HFF-Myc (cell line): ENCODE measurements at regions not wholly inside any gene's neighbourhood (a gene's known extent, or its start where the extent isn't known, plus 50 kb on each side); places are given as distances from the start of the nearest gene placed in this dataset.

Experiments used
- DNase-seq: peaks from one replicate; pipeline ENCODE4 v3.0.0-alpha.2; 2011; ENCODE audit warnings: low read depth; ENCODE audit errors: extremely low read depth
- H3K4me3 ChIP-seq: replicated peaks from 2 replicates; pipeline ENCODE4 v1.5.1; 2011; ENCODE audit warnings: low read depth, mild to moderate bottlenecking, control low read depth, low read length
- CTCF ChIP-seq: IDR thresholded peaks from 2 replicates; pipeline ENCODE4 v1.5.1; 2012; ENCODE audit warnings: mild to moderate bottlenecking, low read depth, low read length, control low read depth; ENCODE audit errors: missing control alignments

DNA sequence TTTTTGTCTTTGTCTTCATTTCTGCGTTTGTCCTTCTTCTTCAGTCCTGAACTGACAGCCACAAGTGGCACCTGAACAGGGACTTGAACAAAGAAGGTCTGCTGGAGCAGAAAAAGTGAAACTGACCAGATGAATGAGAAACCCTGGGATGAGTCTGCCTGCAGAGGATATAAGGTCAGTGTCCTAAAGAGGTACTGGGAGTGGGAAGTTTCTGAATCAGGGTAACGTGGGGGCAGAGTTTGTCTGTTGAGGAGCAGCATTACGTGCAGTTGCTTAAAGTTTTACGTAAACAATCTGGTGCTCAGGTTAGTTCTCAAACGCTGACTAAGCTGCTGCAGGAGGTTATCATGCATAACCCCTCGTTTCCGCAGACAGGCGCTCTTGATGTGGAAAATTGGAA, 2057.6 kb downstream of the TP53TG3F start:
- DNase-seq = no peak
- no peak for TF ChIP-seq CTCF
- H3K4me3 ChIP-seq = no peak overlapping the region

- DNase-seq = no peak
- no peak for TF ChIP-seq CTCF
- H3K4me3 ChIP-seq = no peak overlapping the region
Measured at GRCh38 chr16:35523991-35524390, 2064.6 kb downstream of the TP53TG3F start.

- TF ChIP-seq CTCF = no peak
- no peak overlapping the region for H3K4me3 ChIP-seq
- DNase-seq = no peak
Measured at GRCh38 chr16:35525979-35526590, 2066.7 kb downstream of the TP53TG3F start.

DNA sequence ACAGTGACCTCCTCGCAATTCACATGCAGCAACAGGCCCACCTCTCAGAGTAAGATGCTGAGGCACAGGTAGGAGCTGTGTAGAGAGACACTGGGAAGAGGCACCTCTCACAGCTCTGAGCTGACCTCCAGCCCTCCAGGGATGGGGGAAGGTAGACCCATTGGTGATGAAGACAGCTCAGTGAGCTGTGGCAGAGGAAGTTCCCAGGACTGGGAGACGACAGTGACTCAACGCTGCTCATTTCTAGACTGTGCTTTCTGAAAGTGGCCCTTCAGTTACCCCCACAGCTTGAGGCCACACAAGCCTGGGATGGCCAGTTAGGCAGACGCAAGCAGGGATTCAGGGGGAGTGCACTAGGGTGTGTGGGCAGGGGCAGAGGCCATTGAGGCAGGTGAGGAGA, 2073.2 kb downstream of the TP53TG3F start:
- no peak for TF ChIP-seq CTCF
- DNase-seq = no peak

GRCh38 chr16:35533683-35534082, 2074.3 kb downstream of the TP53TG3F start:
- no peak for TF ChIP-seq CTCF
- no peak for DNase-seq
- H3K4me3 ChIP-seq = no peak overlapping the region

More for the DNA sequence above, 2073.2 kb downstream of the TP53TG3F start:
- H3K4me3 ChIP-seq = no peak overlapping the region

DNA sequence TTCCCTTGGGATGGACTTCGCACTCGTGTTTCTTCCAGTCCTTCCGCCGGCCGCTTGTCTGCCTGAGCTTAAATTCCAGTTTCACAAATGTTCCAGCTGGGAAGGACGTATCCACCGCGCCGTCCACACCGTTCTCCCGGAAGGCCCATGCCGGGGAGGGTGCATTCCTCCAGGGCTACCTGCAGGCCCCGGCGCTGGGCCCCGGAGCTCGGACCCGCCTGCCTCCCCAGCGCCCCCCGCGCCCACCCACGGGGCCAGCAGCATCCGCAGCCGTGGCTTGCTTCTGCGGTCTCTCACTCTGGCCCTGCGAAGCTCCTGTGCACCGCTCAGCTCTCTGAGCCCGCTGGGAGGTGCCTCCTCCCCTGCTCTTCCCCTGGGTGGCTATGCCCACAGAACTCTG, 2084.1 kb downstream of the TP53TG3F start:
- no peak for TF ChIP-seq CTCF
- no peak overlapping the region for H3K4me3 ChIP-seq
- no peak for DNase-seq

DNA sequence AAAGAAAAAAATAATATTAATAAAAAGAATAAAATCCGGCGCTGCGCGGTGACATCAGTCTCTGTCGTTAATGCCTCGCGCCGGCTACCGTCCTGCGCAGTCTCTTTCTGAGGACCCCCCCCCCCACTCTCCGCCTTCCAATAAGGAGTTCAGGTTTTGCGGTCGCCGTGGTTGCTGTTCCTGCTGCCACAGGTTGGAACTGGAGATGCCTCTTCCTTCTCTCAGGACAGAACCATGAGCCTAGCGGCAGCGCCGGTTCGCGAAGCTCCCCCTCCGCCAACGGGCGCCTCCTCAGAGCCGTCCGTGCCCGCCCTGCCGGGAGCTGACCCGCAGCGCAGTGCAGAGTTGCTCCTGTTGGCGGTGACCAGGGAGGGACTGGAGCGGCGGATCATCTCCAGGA, 2093.4 kb downstream of the TP53TG3F start:
- no peak overlapping the region for H3K4me3 ChIP-seq
- DNase-seq = no peak
- no peak for TF ChIP-seq CTCF
